ENCODE measurements at regions not wholly inside any gene's neighbourhood (a gene's known extent, or its start where the extent isn't known, plus 50 kb on each side); places are given as distances from the start of the nearest gene placed in this dataset.

- no peak for TF ChIP-seq POLR2AphosphoS5 (IDR thresholded peaks at IDR 0.05; ENCODE audit: low read depth)
- no peak for TF ChIP-seq CTCF (IDR thresholded peaks at IDR 0.05; ENCODE audit: insufficient read depth, low read length)
- TF ChIP-seq SPI1 (IDR thresholded peaks at IDR 0.05; ENCODE audit: borderline replicate concordance, low read depth): no peak
- TF ChIP-seq REST (IDR thresholded peaks at IDR 0.05; ENCODE audit: insufficient replicate concordance, low read depth): no peak
- TF ChIP-seq GABPA (IDR thresholded peaks at IDR 0.05; ENCODE audit: low read depth): no peak
Observed at GRCh38 chr17:70564006-70564620, 394.8 kb downstream of the KCNJ2 start.

Data from HL-60 (cell line).